Heart left ventricle (tissue), 13 donors: ENCODE measurements at regions not wholly inside any gene's neighbourhood (a gene's known extent, or its start where the extent isn't known, plus 50 kb on each side); places are given as distances from the start of the nearest gene placed in this dataset.

Experiments
- POLR2A ChIP-seq, 2 donors: fragments of 450-650 bp; IDR thresholded peaks; one replicate each; pipeline ENCODE4 v1.6.1; 2017; ENCODE audit warnings: antibody characterized with exemption in 2 of 2, mild to moderate bottlenecking in 2 of 2, moderate library complexity in 2 of 2
- TF ChIP-seq, protein P1 (sequence below), 12 donors: fragments of 200-600 bp; sonication (generic) in 4 of 12; IDR thresholded peaks; one replicate each; pipeline versions ENCODE4 v1.5.0 to v1.8.0; 2018 to 2022; ENCODE audit warnings: antibody characterized with exemption in 12 of 12, mild to moderate bottlenecking in 5 of 12
- donor health status: ischemic (EF 13 %, LVEDD 7.1; RV severe dilation, severe dysfunction).
- donor health status: DM: no; HTN: yes; CAD: no.
- donor health status: DM: no; HTN: no; CAD: no.
- donor health status: ischemic (EF 25% LVEDD 6.9; RV normal size, moderate dysfunction).
- donor health status: ischemic (EF 25% LVEDD 5.7; RV mildly dilated, moderate dysfunction).
- donor health status: ischemic (EF 35%, LVEDD 5.7; RV mildly dilated, moderate dysfunction).
- donor health status: nonischemic (EF 11% LVEDD 7.7; RV severe dilation, severe dysfunction).
- donor health status: DM: yes; HTN: yes; CAD: no.
- donor health status: PGD.
- donor health status: ischemic (EF 29% LVEDD 5.4; RV normal size, mild dysfunction).
- donor health status: nonischemic (EF 23%, LVEDD 6.1; RV moderate dilation, normal function).

GRCh38 chr20:60314727-60315126 lies 356.5 kb downstream of the CDH26 start:
- TF ChIP-seq, protein P1, sequence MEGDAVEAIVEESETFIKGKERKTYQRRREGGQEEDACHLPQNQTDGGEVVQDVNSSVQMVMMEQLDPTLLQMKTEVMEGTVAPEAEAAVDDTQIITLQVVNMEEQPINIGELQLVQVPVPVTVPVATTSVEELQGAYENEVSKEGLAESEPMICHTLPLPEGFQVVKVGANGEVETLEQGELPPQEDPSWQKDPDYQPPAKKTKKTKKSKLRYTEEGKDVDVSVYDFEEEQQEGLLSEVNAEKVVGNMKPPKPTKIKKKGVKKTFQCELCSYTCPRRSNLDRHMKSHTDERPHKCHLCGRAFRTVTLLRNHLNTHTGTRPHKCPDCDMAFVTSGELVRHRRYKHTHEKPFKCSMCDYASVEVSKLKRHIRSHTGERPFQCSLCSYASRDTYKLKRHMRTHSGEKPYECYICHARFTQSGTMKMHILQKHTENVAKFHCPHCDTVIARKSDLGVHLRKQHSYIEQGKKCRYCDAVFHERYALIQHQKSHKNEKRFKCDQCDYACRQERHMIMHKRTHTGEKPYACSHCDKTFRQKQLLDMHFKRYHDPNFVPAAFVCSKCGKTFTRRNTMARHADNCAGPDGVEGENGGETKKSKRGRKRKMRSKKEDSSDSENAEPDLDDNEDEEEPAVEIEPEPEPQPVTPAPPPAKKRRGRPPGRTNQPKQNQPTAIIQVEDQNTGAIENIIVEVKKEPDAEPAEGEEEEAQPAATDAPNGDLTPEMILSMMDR (IDR thresholded peaks at IDR 0.05) = no peak
- TF ChIP-seq POLR2A (IDR thresholded peaks at IDR 0.05) = no peak
